ENCODE measurements at regions not wholly inside any gene's neighbourhood (a gene's known extent, or its start where the extent isn't known, plus 50 kb on each side); places are given as distances from the start of the nearest gene placed in this dataset.

GRCh38 chr2:21822505-21822904 is 698.7 kb downstream of the TDRD15 start:
- no peak for TF ChIP-seq ARNT (IDR thresholded peaks at IDR 0.05)
- TF ChIP-seq SP1 (IDR thresholded peaks at IDR 0.05), result no peak
- no peak for TF ChIP-seq FOXM1 (IDR thresholded peaks at IDR 0.05; ENCODE audit: borderline replicate concordance)
- TF ChIP-seq SUZ12 (IDR thresholded peaks at IDR 0.05), result no peak
- no peak for TF ChIP-seq L3MBTL2 (conservative IDR thresholded peaks at IDR 0.05)
- no peak for TF ChIP-seq ZNF384 (IDR thresholded peaks at IDR 0.05)
- no peak for TF ChIP-seq BHLHE40 (IDR thresholded peaks at IDR 0.05; ENCODE audit: borderline replicate concordance)
- TF ChIP-seq FOXK2 (IDR thresholded peaks at IDR 0.05), result no peak
- TF ChIP-seq NFRKB (IDR thresholded peaks at IDR 0.05), result no peak
- TF ChIP-seq LEF1 (IDR thresholded peaks at IDR 0.05; ENCODE audit: borderline replicate concordance), result no peak
- TF ChIP-seq FOXA1 (IDR thresholded peaks at IDR 0.05), result no peak
- no peak for TF ChIP-seq PKNOX1 (IDR thresholded peaks at IDR 0.05)
- no peak for TF ChIP-seq TARDBP (IDR thresholded peaks at IDR 0.05)
- no peak for TF ChIP-seq ELF4 (IDR thresholded peaks at IDR 0.05)
